GM11168 (cell line): ENCODE measurements at regions not wholly inside any gene's neighbourhood (a gene's known extent, or its start where the extent isn't known, plus 50 kb on each side); places are given as distances from the start of the nearest gene placed in this dataset.

Experiments
- in situ Hi-C: fragments of 300-500 bp; cut with MboI; formaldehyde crosslinking; loops from one replicate; pipeline ENCODE4 v1.12.0; 2022; ENCODE audit warnings: low sequenced_read_pairs; ENCODE audit not compliant: unreplicated experiment

GRCh38 chr11:112354364-112354763 is 93.7 kb upstream of the PLET1 start:
- in situ Hi-C loops = no loop called here

GRCh38 chr11:112355726-112356125 is 95.1 kb upstream of the PLET1 start:
- in situ Hi-C loops = no loop called here

- in situ Hi-C loops = no loop called here
These were observed 96.8 kb upstream of the PLET1 start for GRCh38 chr11:112357488-112357887.

- in situ Hi-C loops = no loop called here
These were observed 100.7 kb upstream of the PLET1 start for GRCh38 chr11:112361396-112361795.

GRCh38 chr11:112363527-112363926 is 102.9 kb upstream of the PLET1 start:
- in situ Hi-C loops = no loop called here

- in situ Hi-C loops = no loop called here
These were observed 104.4 kb upstream of the PLET1 start for GRCh38 chr11:112364962-112365481.

GRCh38 chr11:112366012-112366411 is 105.4 kb upstream of the PLET1 start:
- in situ Hi-C loops = no loop called here

- in situ Hi-C loops = no loop called here
These were observed 106.1 kb upstream of the PLET1 start for GRCh38 chr11:112366777-112367176.

GRCh38 chr11:112367461-112367860 is 106.8 kb upstream of the PLET1 start:
- in situ Hi-C loops = no loop called here

GRCh38 chr11:112367895-112368294 is 107.2 kb upstream of the PLET1 start:
- in situ Hi-C loops = no loop called here

GRCh38 chr11:112368381-112368780 is 107.7 kb upstream of the PLET1 start:
- in situ Hi-C loops = no loop called here

- in situ Hi-C loops = no loop called here
These were observed 108.7 kb upstream of the PLET1 start for GRCh38 chr11:112369374-112369773.

GRCh38 chr11:112369916-112370315 is 109.3 kb upstream of the PLET1 start:
- in situ Hi-C loops = no loop called here

- in situ Hi-C loops = no loop called here
These were observed 114.0 kb upstream of the PLET1 start for GRCh38 chr11:112374486-112375140.

GRCh38 chr11:112377946-112378345 is 117.3 kb upstream of the PLET1 start:
- in situ Hi-C loops = no loop called here

GRCh38 chr11:112380464-112380863 is 119.8 kb upstream of the PLET1 start:
- in situ Hi-C loops = no loop called here

GRCh38 chr11:112381578-112381977 is 120.9 kb upstream of the PLET1 start:
- in situ Hi-C loops = no loop called here

- in situ Hi-C loops = no loop called here
These were observed 121.9 kb upstream of the PLET1 start for GRCh38 chr11:112382561-112382960.

GRCh38 chr11:112388496-112388895 is 127.8 kb upstream of the PLET1 start:
- in situ Hi-C loops = no loop called here

GRCh38 chr11:112391086-112391485 is 130.4 kb upstream of the PLET1 start:
- in situ Hi-C loops = no loop called here

GRCh38 chr11:112392904-112393303 is 132.2 kb upstream of the PLET1 start:
- in situ Hi-C loops = no loop called here

- in situ Hi-C loops = no loop called here
These were observed 133.6 kb upstream of the PLET1 start for GRCh38 chr11:112394304-112394703.
